ENCODE measurements at regions not wholly inside any gene's neighbourhood (a gene's known extent, or its start where the extent isn't known, plus 50 kb on each side); places are given as distances from the start of the nearest gene placed in this dataset.

- Histone ChIP-seq H3K4me3 (no peak overlapping the region), H3K9me3 (no peaks in the 10 kb centered on the region), H3K27ac (no peak overlapping the region), H3K27me3 (no peaks in the 10 kb centered on the region), H3K36me3 (no peaks in the 10 kb centered on the region), H3K4me1 (no peaks in the 10 kb centered on the region)
- DNase-seq (ENCODE audit: extremely low spot score in 2 of 2): no peak
- TF ChIP-seq CTCF (IDR thresholded peaks at IDR 0.05) (no peak), POLR2A (IDR thresholded peaks at IDR 0.05) (no peak), POLR2AphosphoS5 (IDR thresholded peaks at IDR 0.05; ENCODE audit: insufficient read depth in 1 of 2, low read depth in 1 of 2) (no peak)
- intact Hi-C loops (cut with DNase I): no loop called here
Measured at GRCh38 chr22:27303718-27304117, 497.8 kb downstream of the MN1 start.

DNA sequence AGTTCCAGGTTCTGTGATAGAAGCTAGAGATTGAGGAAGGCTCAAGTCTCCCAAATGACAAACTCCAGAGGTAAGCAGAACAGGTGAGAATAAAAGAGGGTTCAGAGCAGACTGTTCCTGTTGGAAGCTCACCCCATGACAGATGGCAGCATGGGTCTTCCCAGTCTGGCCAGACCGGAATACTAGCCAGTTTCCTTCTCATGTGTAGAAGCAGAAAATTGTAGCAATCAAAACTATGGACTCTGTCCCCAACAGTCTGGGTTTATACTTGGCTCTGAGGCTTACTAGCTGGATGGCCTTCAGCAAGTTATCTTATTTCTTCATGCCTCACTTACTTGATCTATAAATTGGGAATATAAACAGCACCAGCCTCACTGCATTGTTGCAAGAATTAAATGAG, 494.8 kb downstream of the MN1 start:
- Histone ChIP-seq H3K36me3 (no peaks in the 10 kb centered on the region), H3K4me3 (no peak overlapping the region), H3K4me1 (no peaks in the 10 kb centered on the region), H3K27me3 (no peaks in the 10 kb centered on the region), H3K9me3 (no peaks in the 10 kb centered on the region), H3K27ac (no peak overlapping the region)
- TF ChIP-seq CTCF (IDR thresholded peaks at IDR 0.05): no peak
- TF ChIP-seq POLR2A (IDR thresholded peaks at IDR 0.05): no peak
- TF ChIP-seq POLR2AphosphoS5 (IDR thresholded peaks at IDR 0.05; ENCODE audit: insufficient read depth in 1 of 2, low read depth in 1 of 2): no peak
- intact Hi-C loops (cut with DNase I): no loop called here
- DNase-seq (ENCODE audit: extremely low spot score in 2 of 2): no peak

- DNase-seq (ENCODE audit: extremely low spot score in 2 of 2): no peak
- H3K27me3 ChIP-seq: no peaks in the 10 kb centered on the region
- H3K27ac ChIP-seq: no peak overlapping the region
- no peaks in the 10 kb centered on the region for H3K36me3 ChIP-seq
- no peak overlapping the region for H3K4me3 ChIP-seq
- intact Hi-C loops (cut with DNase I): no loop called here
- TF ChIP-seq POLR2A (IDR thresholded peaks at IDR 0.05) (no peak), POLR2AphosphoS5 (IDR thresholded peaks at IDR 0.05; ENCODE audit: insufficient read depth in 1 of 2, low read depth in 1 of 2) (no peak), CTCF (IDR thresholded peaks at IDR 0.05) (no peak)
- H3K9me3 ChIP-seq: no peaks in the 10 kb centered on the region
- no peaks in the 10 kb centered on the region for H3K4me1 ChIP-seq
Measured at GRCh38 chr22:27307545-27308247, 493.9 kb downstream of the MN1 start.

GRCh38 chr22:27308513-27308912, 493.0 kb downstream of the MN1 start:
- TF ChIP-seq POLR2A (IDR thresholded peaks at IDR 0.05) (no peak), CTCF (IDR thresholded peaks at IDR 0.05) (no peak), POLR2AphosphoS5 (IDR thresholded peaks at IDR 0.05; ENCODE audit: insufficient read depth in 1 of 2, low read depth in 1 of 2) (no peak)
- no peaks in the 10 kb centered on the region for H3K9me3 ChIP-seq
- no peak for DNase-seq (ENCODE audit: extremely low spot score in 2 of 2)
- no peak overlapping the region for H3K4me3 ChIP-seq
- no peaks in the 10 kb centered on the region for H3K36me3 ChIP-seq
- intact Hi-C loops (cut with DNase I): no loop called here
- H3K4me1 ChIP-seq: no peaks in the 10 kb centered on the region
- H3K27ac ChIP-seq: no peak overlapping the region
- H3K27me3 ChIP-seq: no peaks in the 10 kb centered on the region

GRCh38 chr22:27309697-27310096, 491.9 kb downstream of the MN1 start:
- intact Hi-C loops (cut with DNase I): no loop called here
- Histone ChIP-seq H3K4me1 (no peaks in the 10 kb centered on the region), H3K27me3 (no peaks in the 10 kb centered on the region), H3K4me3 (no peak overlapping the region), H3K36me3 (no peaks in the 10 kb centered on the region), H3K9me3 (no peaks in the 10 kb centered on the region), H3K27ac (no peak overlapping the region)
- DNase-seq (ENCODE audit: extremely low spot score in 2 of 2): no peak
- TF ChIP-seq POLR2A (IDR thresholded peaks at IDR 0.05) (no peak), POLR2AphosphoS5 (IDR thresholded peaks at IDR 0.05; ENCODE audit: insufficient read depth in 1 of 2, low read depth in 1 of 2) (no peak), CTCF (IDR thresholded peaks at IDR 0.05) (no peak)

All from vagina (tissue), 2 donors.